ENCODE measurements at regions not wholly inside any gene's neighbourhood (a gene's known extent, or its start where the extent isn't known, plus 50 kb on each side); places are given as distances from the start of the nearest gene placed in this dataset.

GRCh38 chr1:195332102-195332501 is 1276.1 kb downstream of the KCNT2 start:
- H3K36me3 ChIP-seq (ENCODE audit: low read depth), result no peaks in the 10 kb centered on the region
- BruUV-seq (replicated peaks), result no TSS peak
- no peaks in the 10 kb centered on the region for H3K9me3 ChIP-seq (ENCODE audit: insufficient read depth, low read depth)
- H3K4me3 ChIP-seq, result no peak overlapping the region
- no peak overlapping the region for H2AFZ ChIP-seq
- peaks cover 10% of the 10 kb centered on the region for H3K4me1 ChIP-seq (replicated peaks; ENCODE audit: insufficient read depth)
- ChIA-PET CTCF (no interaction called here), POLR2A (ENCODE audit: unreplicated experiment) (no interaction called here)
- no peak for DNase-seq
- TF ChIP-seq CTCF (conservative IDR thresholded peaks at IDR 0.05) (no peak), EZH2 (IDR thresholded peaks at IDR 0.05; ENCODE audit: low read depth) (no peak)
- H3K27me3 ChIP-seq (ENCODE audit: insufficient read depth, low read depth), result no peaks in the 10 kb centered on the region
- no peak overlapping the region for H3K4me2 ChIP-seq
- no peaks in the 10 kb centered on the region for H3K79me2 ChIP-seq (ENCODE audit: low read depth)
- no peak overlapping the region for H3K27ac ChIP-seq
- H3F3A ChIP-seq (ENCODE audit: insufficient read depth, low read depth), result no peaks in the 10 kb centered on the region
- intact Hi-C loops (cut with micrococcal nuclease; ENCODE audit: unreplicated experiment), result no loop called here
- no peaks in the 10 kb centered on the region for H3K9me2 ChIP-seq (ENCODE audit: insufficient read depth)
- H4K20me1 ChIP-seq (ENCODE audit: insufficient read depth), result no peaks in the 10 kb centered on the region

GRCh38 chr1:195328681-195329080 is 1279.6 kb downstream of the KCNT2 start:
- ChIA-PET POLR2A (ENCODE audit: unreplicated experiment) (no interaction called here), CTCF (no interaction called here)
- H3K27ac ChIP-seq, result no peak overlapping the region
- DNase-seq, result no peak
- H3K9me3 ChIP-seq (ENCODE audit: insufficient read depth, low read depth), result no peaks in the 10 kb centered on the region
- BruUV-seq (replicated peaks), result no TSS peak
- no peaks in the 10 kb centered on the region for H3K27me3 ChIP-seq (ENCODE audit: insufficient read depth, low read depth)
- no peak for TF ChIP-seq CTCF (conservative IDR thresholded peaks at IDR 0.05)
- no peaks in the 10 kb centered on the region for H3F3A ChIP-seq (ENCODE audit: insufficient read depth, low read depth)
- H3K79me2 ChIP-seq (ENCODE audit: low read depth), result no peaks in the 10 kb centered on the region
- H2AFZ ChIP-seq, result no peak overlapping the region
- H3K9me2 ChIP-seq (ENCODE audit: insufficient read depth), result no peaks in the 10 kb centered on the region
- no peak overlapping the region for H3K4me2 ChIP-seq
- H3K4me3 ChIP-seq, result no peak overlapping the region
- no peaks in the 10 kb centered on the region for H3K36me3 ChIP-seq (ENCODE audit: low read depth)
- intact Hi-C loops (cut with micrococcal nuclease; ENCODE audit: unreplicated experiment), result no loop called here
- H4K20me1 ChIP-seq (ENCODE audit: insufficient read depth), result no peaks in the 10 kb centered on the region
- peaks cover 10% of the 10 kb centered on the region for H3K4me1 ChIP-seq (replicated peaks; ENCODE audit: insufficient read depth)

GRCh38 chr1:195328102-195328501 is 1280.1 kb downstream of the KCNT2 start:
- no TSS peak for BruUV-seq (replicated peaks)
- Histone ChIP-seq H4K20me1 (ENCODE audit: insufficient read depth) (no peaks in the 10 kb centered on the region), H3K4me1 (replicated peaks; ENCODE audit: insufficient read depth) (peaks cover 10% of the 10 kb centered on the region), H3K27me3 (ENCODE audit: insufficient read depth, low read depth) (no peaks in the 10 kb centered on the region), H3K4me2 (peak overlapping the region; percentile 2), H3K27ac (no peak overlapping the region), H3F3A (ENCODE audit: insufficient read depth, low read depth) (no peaks in the 10 kb centered on the region), H2AFZ (no peak overlapping the region), H3K36me3 (ENCODE audit: low read depth) (no peaks in the 10 kb centered on the region), H3K9me3 (ENCODE audit: insufficient read depth, low read depth) (no peaks in the 10 kb centered on the region), H3K4me3 (no peak overlapping the region), H3K79me2 (ENCODE audit: low read depth) (no peaks in the 10 kb centered on the region), H3K9me2 (ENCODE audit: insufficient read depth) (no peaks in the 10 kb centered on the region; the same call in 1 of the 2 replicates)
- no peak for TF ChIP-seq CTCF (conservative IDR thresholded peaks at IDR 0.05)
- TF ChIP-seq EZH2 (IDR thresholded peaks at IDR 0.05; ENCODE audit: low read depth), result no peak
- POLR2A ChIA-PET (ENCODE audit: unreplicated experiment), result no interaction called here
- peak in 1 of 2 experiments; percentile 69 for DNase-seq
- intact Hi-C loops (cut with micrococcal nuclease; ENCODE audit: unreplicated experiment), result no loop called here
- CTCF ChIA-PET, result no interaction called here

Measured in PC-9 (cell line).